ENCODE measurements at regions not wholly inside any gene's neighbourhood (a gene's known extent, or its start where the extent isn't known, plus 50 kb on each side); places are given as distances from the start of the nearest gene placed in this dataset.
"Not testable (repeated sequence)": the region's sequence is repeated elsewhere in the genome, so short reads cannot be mapped to it uniquely, and the experiment has no call there.

DNA sequence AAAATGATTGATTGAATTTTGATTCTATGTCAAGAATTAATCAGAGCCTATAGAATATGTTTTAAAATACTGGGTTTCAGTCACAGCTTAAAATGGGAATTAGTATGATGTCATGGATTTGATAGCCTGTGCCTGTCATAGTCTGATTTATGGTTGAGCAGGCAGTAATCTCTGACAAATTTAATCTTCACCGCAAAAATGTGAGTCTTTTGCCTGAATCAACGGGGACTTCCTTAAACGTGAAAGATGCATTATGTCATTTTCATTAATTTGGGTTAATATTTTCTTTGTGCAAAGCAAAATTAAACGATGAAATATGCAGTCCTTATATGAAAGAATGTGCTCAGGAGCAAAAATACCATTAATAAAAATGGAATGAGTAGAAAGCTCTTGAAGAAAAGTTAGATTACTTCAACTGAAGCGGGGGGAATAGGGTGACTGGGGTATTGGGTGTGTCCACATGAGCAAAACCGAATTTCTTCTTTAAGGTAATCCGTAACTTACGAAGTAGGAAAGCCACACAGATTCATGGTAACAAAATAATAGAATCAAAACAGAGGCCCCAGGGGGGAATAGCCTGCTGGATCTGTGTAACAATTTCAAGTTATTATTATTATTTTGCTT lies 339.6 kb upstream of the NOX3 start:
- DNase-seq (ENCODE audit: low read depth in 2 of 3, low spot score in 1 of 3): no peak

DNA sequence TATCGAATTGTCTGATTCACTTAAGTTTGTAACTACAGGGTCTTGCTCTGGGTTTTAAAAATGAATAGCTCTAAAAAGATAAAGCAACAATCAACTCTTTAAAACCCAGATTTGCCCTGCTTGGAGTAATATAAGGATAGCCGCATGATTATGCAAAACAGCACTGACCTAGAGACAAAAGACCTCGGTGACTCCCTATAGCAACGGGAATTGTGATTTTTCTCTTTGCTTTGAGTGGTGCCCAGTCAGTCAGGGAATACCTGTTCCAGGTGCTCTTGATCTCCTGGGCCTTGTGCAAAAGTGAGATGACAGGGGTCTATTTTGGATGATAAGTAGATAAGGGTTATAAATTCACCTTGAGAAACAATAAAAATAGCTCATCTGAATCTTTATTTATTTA lies 336.3 kb upstream of the NOX3 start:
- DNase-seq (ENCODE audit: low read depth in 2 of 3, low spot score in 1 of 3): no peak

DNA sequence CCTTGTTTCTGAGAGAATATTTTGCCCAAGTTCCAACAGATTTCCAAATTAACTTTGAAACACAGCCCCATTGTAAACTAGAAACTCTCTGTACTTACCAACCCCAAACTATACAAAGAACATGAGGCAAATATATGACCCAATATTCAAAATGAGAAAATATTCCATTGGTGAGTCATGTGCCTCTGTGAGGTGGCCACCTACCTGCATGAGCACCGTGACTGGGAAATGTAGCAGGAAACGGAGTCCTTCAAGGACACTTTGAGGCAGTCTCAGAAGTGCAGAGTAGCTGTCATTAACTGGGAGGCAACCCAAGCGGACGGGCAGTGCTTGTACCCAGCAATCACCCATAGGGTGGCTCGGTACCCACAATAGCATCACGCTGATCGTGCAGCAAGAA lies 335.5 kb upstream of the NOX3 start:
- DNase-seq (ENCODE audit: low read depth in 2 of 3, low spot score in 1 of 3): no peak

DNA sequence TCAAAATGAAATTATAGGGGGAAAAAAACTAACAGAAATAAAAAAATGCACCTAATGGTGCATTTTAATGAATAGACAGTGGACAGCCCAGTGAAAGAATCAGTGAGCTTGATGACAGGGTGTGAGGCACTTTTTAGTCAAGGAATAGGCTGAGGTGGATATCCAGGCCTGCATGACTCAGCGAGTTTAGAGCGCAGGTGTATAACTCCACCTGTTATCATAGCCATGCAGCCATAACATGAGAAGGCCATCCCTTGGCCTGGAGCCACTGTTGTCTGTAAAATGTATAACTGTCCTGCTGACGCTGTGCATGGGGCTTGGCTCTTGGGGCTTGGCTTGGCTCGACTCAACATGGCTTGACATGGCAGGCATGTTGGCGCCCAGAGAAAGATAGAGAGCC lies 331.5 kb upstream of the NOX3 start:
- DNase-seq (ENCODE audit: low read depth in 2 of 3, low spot score in 1 of 3): no peak

DNA sequence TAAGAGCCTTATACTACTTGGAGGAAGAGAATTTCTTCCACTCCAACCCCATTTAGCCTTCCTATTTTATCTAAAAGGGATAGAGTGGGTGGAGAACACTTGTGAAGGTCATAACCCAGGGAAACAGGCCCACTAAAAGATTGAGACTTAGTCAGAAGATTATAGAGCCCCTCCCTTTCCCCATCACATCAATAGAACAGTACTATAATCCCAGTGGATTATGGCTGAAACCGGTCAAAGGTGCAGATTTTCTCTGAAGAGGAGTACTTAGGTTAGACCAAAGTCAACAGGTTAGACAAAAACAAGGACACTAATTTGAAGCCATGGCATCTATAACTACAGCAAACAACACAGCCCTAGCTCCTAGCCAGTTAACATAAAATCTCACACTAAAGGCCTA lies 330.9 kb upstream of the NOX3 start:
- DNase-seq (ENCODE audit: low read depth in 2 of 3, low spot score in 1 of 3): no peak

DNA sequence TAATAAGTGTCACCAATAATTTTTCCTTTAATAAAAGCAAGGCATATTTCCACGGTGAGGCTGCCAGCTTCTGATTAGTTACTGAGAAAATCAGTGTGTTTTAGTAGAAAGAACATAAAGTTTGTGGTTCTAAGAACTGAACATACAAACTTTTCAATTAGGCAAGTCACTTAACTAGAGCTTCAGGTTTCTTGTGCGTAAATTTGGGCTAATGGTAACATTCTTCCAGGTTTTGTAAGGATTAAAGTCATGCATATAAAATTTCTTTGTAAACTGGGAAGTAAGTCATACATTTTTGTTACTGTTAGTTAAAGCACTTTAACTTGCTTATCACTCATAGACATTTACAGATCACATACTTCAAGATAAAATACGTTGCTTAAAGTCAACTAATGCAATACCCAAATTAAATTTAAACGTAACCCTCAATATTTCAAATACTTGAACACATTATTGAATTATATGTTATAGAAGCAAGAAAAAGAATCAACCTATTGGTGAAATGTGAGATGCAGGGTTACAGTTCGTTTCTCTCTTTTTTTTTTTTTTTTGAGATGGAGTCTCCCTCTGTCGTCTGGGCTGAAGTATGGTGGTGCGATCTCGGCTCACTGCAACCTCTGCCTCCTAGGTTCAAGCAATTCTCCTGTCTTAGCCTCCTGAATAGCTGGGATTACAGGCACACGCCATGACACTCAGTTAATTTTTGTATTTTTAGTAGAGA lies 327.3 kb upstream of the NOX3 start:
- DNase-seq (ENCODE audit: low read depth in 2 of 3, low spot score in 1 of 3): no peak

DNA sequence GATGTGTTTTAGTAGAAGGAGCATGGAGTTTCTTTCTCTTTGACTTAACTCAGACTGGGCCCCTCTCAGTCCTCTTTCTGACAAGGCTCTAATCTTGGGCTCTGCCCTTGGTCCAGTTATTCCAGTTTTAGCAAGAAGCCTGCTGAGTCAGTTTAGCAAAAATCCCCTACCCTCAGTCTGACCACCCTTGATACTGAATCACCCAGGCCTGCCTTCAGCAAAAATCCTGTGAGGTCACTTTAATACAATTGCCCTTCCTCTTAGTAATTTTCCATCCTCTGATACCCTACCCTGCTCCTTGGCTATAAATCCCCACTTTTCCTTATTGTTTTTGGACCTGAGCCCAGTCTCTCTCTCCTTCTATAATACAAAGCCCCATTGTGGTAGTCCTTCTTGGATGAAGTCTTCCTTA lies 326.7 kb upstream of the NOX3 start:
- no peak for DNase-seq (ENCODE audit: low read depth in 2 of 3, low spot score in 1 of 3)

DNA sequence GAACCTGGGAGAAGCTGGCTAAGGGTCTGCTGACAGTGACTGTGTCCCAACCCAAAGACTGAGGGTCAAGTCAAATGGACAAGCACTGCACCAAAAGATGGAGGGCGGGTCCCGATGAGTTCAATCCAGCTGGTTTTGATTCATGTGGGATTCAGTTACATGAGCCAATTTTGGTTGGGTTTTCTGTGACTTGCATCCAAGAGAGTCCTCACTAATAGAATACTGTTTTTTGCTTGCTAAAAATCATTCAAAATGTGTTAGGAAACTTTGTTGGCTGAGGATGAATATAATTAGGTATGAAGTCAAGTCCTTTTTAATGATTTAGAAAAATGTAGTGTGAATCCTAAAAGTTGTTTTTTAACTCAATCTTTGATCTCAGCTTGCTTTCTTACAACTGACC lies 323.8 kb upstream of the NOX3 start:
- no peak for DNase-seq (ENCODE audit: low read depth in 2 of 3, low spot score in 1 of 3)

DNA sequence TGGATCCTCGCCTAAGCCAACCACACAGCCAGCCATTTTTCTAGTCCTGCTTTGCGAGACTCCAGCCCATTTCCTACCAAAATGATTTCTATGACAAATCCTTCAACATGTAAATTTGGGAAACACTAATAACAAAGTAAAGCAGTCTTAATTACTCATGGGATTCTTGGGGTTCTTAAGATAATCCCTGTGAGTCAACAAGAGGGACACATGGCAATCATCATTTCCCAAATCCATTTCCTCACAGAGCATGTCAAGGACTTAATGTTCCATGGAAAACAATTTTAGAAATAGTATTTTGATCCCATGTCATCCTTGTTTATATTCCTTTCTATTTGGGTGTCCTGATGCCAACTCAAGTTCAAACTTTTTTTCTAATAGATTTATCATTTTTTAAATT lies 322.7 kb upstream of the NOX3 start:
- DNase-seq (ENCODE audit: low read depth in 2 of 3, low spot score in 1 of 3): no peak

DNA sequence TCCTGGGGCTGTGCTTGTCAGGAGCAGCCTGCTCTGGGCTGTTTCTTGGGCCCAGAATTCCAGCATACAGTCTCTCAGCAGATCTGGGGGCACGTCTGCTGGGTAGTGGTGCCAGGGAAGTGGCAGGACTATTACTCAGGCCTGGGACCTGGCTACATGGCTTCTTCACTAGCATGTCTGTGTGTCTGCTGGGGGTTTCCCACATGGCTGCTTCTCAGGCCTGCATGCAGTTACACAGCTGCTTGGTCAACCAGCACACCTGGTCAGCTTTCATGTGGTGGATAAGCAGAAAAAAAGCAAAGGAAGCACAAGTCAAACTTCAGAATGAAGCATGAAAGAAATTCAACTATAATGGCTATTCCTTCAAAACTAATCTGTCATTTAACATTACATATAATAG lies 316.2 kb upstream of the NOX3 start:
- no peak for DNase-seq (ENCODE audit: low read depth in 2 of 3, low spot score in 1 of 3)

DNA sequence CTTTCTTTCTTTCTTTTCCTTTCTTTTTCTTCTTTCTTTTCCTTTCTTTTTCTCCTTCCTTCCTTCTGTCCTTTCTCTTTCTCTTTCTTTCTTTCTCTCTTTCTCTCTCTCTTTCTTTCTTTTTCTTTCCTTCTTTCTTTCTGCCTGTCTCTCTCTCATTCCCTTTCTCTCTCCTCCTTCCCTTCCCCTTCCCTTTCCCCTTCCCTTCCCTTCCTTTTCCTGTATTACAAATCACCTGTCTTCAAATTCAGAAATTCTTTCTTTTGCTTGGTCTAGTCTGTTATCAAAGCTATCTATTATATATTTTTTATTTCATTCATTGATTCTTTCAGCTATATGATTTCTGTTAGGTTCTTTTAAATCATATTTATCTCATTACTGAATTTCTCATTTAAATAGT lies 315.2 kb upstream of the NOX3 start:
- DNase-seq (ENCODE audit: low read depth in 2 of 3, low spot score in 1 of 3): no peak

DNA sequence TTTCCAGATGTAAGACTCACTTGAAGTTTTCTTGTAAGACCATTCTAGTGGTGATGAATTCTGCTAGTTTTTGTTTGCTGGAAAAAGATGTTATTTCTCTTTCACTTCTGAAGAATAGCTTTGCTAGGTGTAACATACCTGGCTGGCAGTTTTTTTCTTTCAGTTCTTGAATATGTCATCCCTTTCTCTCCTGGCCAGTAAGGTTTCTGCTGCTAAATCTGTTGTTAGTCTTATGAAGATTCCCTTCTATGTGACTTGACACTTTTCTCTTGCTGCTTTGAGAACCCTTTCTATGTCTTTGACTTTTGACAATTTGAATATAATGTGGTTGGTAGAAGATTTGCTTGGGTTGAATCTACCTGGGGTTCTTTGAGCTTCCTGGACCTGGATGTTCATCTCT lies 314.7 kb upstream of the NOX3 start:
- no peak for DNase-seq (ENCODE audit: low read depth in 2 of 3, low spot score in 1 of 3)

DNA sequence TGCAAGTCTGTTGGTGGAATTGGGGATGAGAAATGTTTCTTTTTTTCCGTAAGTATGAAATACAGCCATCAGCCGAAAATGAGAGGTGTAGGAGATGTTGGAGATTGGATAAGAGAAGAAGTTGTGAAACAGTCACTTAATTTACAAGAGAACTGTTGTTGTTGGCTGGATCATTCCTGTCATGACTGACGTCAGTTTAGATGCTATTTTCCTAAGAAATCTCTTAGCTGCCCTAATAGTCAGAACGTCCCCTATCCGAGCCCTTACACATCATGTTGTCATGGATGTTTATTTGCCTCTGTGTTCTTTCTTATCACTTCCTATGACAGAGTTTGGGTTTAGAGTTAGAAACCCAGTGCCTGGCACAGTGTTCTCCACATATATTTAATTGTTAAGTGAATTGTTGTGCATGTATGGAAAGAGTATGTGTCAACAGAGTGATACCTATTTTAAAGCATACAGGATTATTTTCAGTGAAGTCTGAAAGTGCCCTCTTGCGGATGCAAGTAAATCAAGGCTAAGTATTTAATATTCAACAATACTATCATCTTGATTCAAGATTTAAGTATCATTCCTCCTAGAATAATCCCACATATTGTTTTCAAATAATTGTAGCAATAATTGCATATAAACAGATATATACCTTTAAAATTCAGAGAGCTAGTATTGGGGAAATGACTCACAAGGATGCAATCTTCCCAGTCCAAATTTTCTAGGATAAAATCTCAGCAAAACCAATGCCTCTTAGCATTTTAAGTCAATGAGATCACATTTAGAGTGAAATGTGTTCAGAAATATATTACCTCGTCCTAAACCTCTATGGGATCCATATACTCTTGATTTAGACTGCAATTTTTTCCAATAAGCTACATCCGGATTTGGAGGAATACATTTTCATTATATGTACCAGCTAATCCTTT lies 309.9 kb upstream of the NOX3 start:
- no peak for DNase-seq (ENCODE audit: low read depth in 2 of 3, low spot score in 1 of 3)

DNA sequence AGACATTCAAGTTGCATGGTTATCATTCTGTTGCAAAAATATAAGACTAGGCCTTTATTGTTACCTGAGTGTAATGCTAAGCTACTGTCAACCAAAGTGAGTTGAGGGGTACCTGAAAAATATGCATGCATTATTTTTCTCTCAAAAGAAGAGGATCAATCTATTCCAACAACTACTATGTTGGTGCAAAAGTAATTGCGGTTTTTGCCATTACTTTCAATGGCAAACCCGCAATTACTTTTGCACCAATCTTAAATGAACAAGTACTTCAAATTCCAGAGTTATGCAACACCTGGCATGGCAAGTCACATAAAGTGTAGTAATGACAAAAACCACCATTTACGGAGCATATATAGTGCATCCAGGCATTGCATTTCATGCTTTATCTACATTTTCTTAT lies 307.0 kb upstream of the NOX3 start:
- no peak for DNase-seq (ENCODE audit: low read depth in 2 of 3, low spot score in 1 of 3)

DNA sequence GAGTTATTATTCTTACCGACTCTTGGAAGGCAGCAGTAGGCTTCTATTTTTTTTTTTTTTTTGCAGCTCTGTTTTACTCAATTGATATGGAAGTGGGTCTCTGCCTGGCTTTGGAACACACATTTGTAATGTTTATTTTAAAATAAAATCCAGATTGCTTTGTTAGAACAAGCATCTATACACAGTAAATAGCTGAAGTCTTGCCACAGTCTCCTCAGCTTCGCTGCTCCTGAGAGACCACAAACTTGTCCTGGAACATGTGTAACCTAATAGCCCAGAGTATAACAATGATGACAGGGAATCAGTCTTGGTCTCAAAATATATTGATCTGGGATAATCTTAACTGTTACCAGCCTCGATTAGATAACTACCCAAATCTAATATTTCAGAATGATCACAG lies 299.8 kb upstream of the NOX3 start:
- DNase-seq (ENCODE audit: low read depth in 2 of 3, low spot score in 1 of 3): no peak

DNA sequence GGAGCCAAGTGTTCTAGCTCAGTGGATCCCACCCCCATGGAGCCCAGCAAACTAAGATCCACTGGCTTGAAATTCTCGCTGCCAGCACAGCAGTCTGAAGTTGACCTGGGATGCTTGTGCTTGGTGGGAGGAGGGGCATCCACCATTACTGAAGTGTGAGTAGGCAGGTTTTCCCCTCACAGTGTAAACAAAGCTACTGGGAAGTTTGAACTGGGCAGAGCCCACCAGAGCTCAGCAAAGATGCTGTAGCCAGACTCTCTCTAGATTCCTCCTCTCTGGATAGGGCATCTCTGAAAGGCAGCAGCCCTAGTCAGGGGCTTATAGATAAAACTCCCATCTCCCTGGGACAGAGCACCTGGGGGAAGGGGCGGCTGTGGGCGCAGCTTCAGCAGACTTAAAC lies 293.1 kb upstream of the NOX3 start:
- DNase-seq (ENCODE audit: low read depth in 2 of 3, low spot score in 1 of 3): not testable (repeated sequence)

DNA sequence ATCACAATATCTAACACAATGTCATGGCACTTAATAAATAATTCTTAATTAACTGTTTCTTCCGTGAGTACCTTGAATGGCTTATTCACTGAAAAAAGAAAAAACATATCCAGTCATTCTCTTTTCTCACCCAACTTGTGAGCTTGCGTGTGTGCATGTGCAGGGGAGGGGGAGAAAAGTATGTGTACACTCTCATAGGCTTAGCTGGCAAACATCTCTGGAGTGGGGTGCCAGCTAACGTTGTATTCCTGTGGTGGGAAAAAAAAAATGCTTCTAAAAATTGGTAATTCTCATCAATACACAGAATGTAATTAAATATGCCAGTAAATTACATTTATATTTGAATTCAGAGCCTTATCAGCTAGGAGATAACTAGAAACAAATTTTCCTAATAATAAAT lies 291.9 kb upstream of the NOX3 start:
- DNase-seq (ENCODE audit: low read depth in 2 of 3, low spot score in 1 of 3): no peak

DNA sequence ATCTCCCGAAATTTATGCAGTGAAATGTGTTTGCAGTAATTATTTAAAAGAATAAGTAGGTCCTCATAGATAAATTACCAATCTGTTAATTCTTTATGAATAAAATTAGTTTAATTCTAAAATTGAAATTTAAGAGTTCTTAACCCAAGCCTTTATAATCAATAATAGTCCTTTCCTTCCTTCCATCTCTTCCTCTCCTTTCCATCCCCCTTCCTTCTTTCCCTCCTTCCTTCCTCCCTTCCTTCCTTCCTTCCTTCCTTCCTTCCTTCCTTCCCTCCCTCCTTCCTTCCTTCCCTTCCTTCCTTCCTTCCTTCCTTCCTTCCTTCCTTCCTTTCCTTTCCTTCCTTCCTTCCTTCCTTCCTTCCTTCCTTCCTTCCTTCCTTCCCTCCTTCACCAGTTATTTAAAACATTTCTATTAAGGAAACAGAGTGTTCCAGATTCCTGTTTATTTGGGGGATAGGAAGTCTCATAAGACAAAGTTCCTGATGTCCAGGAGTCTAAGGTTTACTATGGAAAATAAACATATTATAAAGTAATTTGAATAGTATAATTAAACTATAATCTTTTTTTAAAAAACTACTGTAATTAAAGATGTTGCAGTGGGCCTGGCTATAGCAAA lies 285.3 kb upstream of the NOX3 start:
- no peak for DNase-seq (ENCODE audit: low read depth in 2 of 3, low spot score in 1 of 3)

DNA sequence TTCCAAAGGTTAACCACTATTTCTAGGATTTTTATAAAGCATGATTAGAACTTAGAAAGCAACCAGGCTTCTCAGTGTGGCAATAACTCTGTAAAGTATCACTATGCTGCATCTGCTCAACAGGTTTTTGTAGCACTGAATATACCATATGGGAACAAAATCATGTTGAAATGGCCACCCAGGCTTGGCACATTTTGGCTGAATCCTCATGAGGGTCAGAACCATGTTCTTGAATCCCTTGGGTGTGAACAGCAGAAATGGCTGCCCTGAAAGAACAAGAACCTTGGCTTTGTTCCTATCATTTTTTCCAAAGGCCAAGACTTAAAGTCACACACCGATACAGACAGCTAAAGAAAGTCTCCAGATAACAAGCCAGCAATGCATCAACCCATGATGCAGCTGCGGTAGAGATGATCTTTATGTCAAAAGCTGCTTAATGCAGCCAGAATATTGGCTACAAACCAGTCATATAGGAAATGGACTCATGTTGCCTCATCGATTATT lies 283.0 kb upstream of the NOX3 start:
- DNase-seq (ENCODE audit: low read depth in 2 of 3, low spot score in 1 of 3): no peak

DNA sequence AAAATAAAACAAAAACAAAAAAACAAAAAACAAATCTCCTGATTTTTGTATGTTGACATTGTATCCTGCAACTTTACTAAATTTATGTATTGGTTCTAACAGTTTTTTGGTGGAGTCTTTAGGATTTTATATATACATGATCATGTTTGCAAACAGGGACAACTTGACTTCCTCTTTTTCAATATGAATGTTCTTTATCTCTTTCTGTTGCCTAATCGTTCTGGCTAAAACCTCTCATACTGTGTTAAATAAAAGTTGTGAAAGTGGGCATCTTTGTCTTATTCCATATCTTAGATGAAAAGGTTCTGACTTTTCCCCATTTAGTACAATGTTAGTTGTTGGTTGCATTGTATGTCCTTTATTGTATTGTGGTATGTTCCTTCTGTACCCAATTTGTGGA lies 261.7 kb upstream of the NOX3 start:
- no peak for DNase-seq (ENCODE audit: low read depth in 2 of 3, low spot score in 1 of 3)

DNA sequence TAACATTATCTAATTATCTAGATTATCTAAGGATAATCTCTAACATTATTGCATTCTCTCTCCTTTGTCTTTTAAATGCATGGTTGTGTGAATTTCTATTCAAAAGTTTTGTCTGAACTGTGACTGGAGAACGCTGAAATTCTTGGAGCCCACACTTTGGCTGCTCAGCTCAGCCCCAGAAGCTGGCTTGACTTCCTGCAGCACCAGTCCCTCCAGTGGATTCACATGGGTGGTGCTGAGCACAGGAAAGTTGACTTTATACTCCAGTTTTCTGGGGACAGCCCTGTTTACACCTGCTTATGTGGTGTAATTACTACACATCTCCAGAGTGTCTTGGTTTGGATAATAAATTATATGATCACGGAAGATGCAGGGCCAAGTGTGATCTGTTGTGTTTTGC lies 255.1 kb upstream of the NOX3 start:
- no peak for DNase-seq (ENCODE audit: low read depth in 2 of 3, low spot score in 1 of 3)

DNA sequence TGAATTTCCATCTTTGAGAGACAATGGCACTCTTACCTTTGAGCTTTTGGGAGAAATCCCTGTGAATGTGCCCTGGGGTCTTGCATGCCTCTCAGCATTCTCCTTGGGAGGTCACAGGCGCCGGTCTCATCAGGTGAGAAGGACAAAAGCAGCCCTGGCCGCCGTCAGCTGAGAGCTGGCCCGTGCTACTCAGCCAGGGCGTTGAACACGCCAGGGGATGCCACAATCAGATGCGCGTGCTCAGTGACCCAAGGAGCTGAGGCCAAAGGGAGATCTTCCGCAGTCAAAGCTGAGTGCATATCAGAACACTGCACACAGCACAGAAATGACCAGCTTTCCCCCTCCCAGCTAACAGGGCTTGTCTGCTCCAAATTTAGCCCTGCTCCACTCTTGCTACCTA lies 253.6 kb upstream of the NOX3 start:
- no peak for DNase-seq (ENCODE audit: low read depth in 2 of 3, low spot score in 1 of 3)

Measured in stimulated activated CD4-positive, alpha-beta T cell treated with anti-CD3 and anti-CD28 coated beads, Interleukin-12 subunit alpha, Interleukin-12 subunit beta, amount 100 ng/mL, for 48 hours (primary cell).